ENCODE measurements at regions not wholly inside any gene's neighbourhood (a gene's known extent, or its start where the extent isn't known, plus 50 kb on each side); places are given as distances from the start of the nearest gene placed in this dataset.

GRCh38 chr20:39347626-39348025 is 385.5 kb downstream of the DHX35 start:
- DNase-seq: no peak
- intact Hi-C loops (cut with DNase I): no loop called here
- H3K36me3 ChIP-seq: no peaks in the 10 kb centered on the region
- 88 to 91% methylated on average over 5 of the region's 5 CpGs for WGBS, 2 donors
- H3K27me3 ChIP-seq: no peaks in the 10 kb centered on the region
- H3K27ac ChIP-seq: no peak overlapping the region
- H3K9me3 ChIP-seq: peaks cover 0 to 16% (median 4%) of the 10 kb centered on the region in 4 donors
- no peaks in the 10 kb centered on the region for H3K4me1 ChIP-seq
- H3K4me3 ChIP-seq: no peak overlapping the region
- TF ChIP-seq CTCF (IDR thresholded peaks at IDR 0.05) (no peak), POLR2AphosphoS5 (IDR thresholded peaks at IDR 0.05) (no peak), POLR2A (IDR thresholded peaks at IDR 0.05) (no peak), EP300 (IDR thresholded peaks at IDR 0.05) (no peak)

DNA sequence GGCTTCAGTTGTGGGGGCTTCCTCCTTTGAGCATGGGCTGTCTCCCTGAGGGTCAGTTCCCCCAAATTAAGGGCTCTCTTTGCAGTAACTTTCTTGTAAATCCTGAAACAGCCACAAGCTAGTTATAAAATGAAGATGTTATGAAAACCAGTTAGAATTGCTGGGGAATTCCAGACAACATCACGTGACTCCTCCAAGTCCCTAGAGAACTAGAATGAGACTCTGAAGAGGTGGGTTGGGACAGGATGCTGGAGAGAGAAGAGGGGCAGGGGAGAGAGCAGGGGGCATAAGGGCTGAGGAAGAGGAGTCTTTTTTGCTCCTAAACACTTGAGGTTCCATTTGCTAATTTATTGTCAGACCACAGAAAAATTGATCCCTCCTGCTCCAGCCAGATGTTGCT is 380.3 kb downstream of the DHX35 start:
- no peak for DNase-seq
- Histone ChIP-seq H3K36me3 (no peaks in the 10 kb centered on the region), H3K9me3 (no peaks in the 10 kb centered on the region), H3K27me3 (no peaks in the 10 kb centered on the region), H3K27ac (no peak overlapping the region), H3K4me1 (no peaks in the 10 kb centered on the region), H3K4me3 (no peak overlapping the region)
- 72 to 75% methylated on average over 1 of the region's 1 CpG for WGBS, 2 donors
- intact Hi-C loops (cut with DNase I): no loop called here
- TF ChIP-seq POLR2A (IDR thresholded peaks at IDR 0.05) (no peak), POLR2AphosphoS5 (IDR thresholded peaks at IDR 0.05) (no peak), EP300 (IDR thresholded peaks at IDR 0.05) (no peak), CTCF (IDR thresholded peaks at IDR 0.05) (no peak)

GRCh38 chr20:39338469-39339376 is 376.6 kb downstream of the DHX35 start:
- no peak for DNase-seq
- Histone ChIP-seq H3K27me3 (no peaks in the 10 kb centered on the region), H3K27ac (no peak overlapping the region), H3K4me3 (no peak overlapping the region), H3K9me3 (no peaks in the 10 kb centered on the region), H3K36me3 (no peaks in the 10 kb centered on the region), H3K4me1 (no peaks in the 10 kb centered on the region)
- WGBS, 2 donors: 74 to 75% methylated on average over 6 of the region's 6 CpGs
- intact Hi-C loops (cut with DNase I): no loop called here
- no peak for TF ChIP-seq POLR2A (IDR thresholded peaks at IDR 0.05)
- no peak for TF ChIP-seq CTCF (IDR thresholded peaks at IDR 0.05)
- no peak for TF ChIP-seq POLR2AphosphoS5 (IDR thresholded peaks at IDR 0.05)
- TF ChIP-seq EP300 (IDR thresholded peaks at IDR 0.05): no peak

- no peaks in the 10 kb centered on the region for H3K9me3 ChIP-seq
- no peaks in the 10 kb centered on the region for H3K27me3 ChIP-seq
- intact Hi-C loops (cut with DNase I): no loop called here
- H3K4me3 ChIP-seq: no peak overlapping the region
- no peaks in the 10 kb centered on the region for H3K4me1 ChIP-seq
- H3K27ac ChIP-seq: no peak overlapping the region
- TF ChIP-seq CTCF (IDR thresholded peaks at IDR 0.05) (no peak), POLR2A (IDR thresholded peaks at IDR 0.05) (no peak), EP300 (IDR thresholded peaks at IDR 0.05) (no peak), POLR2AphosphoS5 (IDR thresholded peaks at IDR 0.05) (no peak)
- no peaks in the 10 kb centered on the region for H3K36me3 ChIP-seq
- DNase-seq: no peak
- 67 to 74% methylated on average over 3 of the region's 3 CpGs for WGBS, 2 donors
These were observed 371.1 kb downstream of the DHX35 start for GRCh38 chr20:39333211-39333610.

Measured in sigmoid colon (tissue), 6 donors.